GM12892 (cell line): ENCODE measurements at regions not wholly inside any gene's neighbourhood (a gene's known extent, or its start where the extent isn't known, plus 50 kb on each side); places are given as distances from the start of the nearest gene placed in this dataset.

ENCODE experiments used
- POLR2A ChIP-seq: IDR thresholded peaks from 2 replicates; pipeline ENCODE4 v1.6.1; 2011; ENCODE audit warnings: low read depth, low read length, control low read depth
- POLR2AphosphoS5 ChIP-seq: IDR thresholded peaks from 2 replicates; pipeline ENCODE4 v1.6.1; 2011; ENCODE audit warnings: low read depth, low read length, control low read depth
- TAF1 ChIP-seq: IDR thresholded peaks from 2 replicates; pipeline ENCODE4 v1.6.1; 2011; ENCODE audit warnings: low read depth, mild to moderate bottlenecking, control low read depth, low read length, borderline replicate concordance

DNA sequence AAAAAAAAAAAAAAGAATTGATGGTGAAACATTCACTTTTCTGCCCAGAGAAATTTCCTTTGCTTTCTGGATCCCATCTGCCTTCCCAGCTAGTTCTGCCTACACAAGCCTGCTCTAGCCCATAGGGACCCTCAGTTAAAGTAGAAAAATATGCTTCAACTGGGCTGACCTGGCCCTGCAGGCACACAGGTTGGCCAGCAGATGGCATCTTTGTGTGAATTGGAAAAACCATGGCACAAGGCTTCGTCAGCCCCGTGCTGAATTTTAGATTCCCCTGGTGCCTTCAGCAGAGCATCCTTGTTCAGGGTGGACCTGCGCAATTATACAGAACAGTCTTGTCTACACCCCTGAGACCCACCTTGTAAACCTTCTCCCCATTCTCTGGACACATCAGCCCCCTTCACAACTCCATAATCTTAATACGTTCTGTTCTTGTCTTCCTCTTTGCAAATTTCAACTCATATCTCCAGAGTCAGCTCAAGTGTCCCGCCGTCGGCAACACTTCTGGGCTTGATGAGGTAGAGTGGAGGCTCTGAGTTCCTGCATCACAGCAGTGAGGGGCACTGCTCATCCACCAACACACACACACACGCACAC, 114.5 kb downstream of the INSIG2 start:
- no peak for TF ChIP-seq POLR2A
- no peak for TF ChIP-seq POLR2AphosphoS5
- TF ChIP-seq TAF1 = no peak
